ENCODE measurements at regions not wholly inside any gene's neighbourhood (a gene's known extent, or its start where the extent isn't known, plus 50 kb on each side); places are given as distances from the start of the nearest gene placed in this dataset.

- TF ChIP-seq POLR2A (IDR thresholded peaks at IDR 0.05) (no peak), CTCF (IDR thresholded peaks at IDR 0.05) (no peak)
Observed at GRCh38 chr10:45061982-45062381, 61.3 kb downstream of the ZNF22 start.

Data from lower leg skin (tissue), 3 donors.